ENCODE measurements at regions not wholly inside any gene's neighbourhood (a gene's known extent, or its start where the extent isn't known, plus 50 kb on each side); places are given as distances from the start of the nearest gene placed in this dataset.
A peak's percentile ranks its signal among the peaks of the same experiment; 100 is the strongest.

- no peak for DNase-seq
These were observed 154.0 kb upstream of the AJAP1 start for GRCh38 chr1:4500441-4500840.

DNA sequence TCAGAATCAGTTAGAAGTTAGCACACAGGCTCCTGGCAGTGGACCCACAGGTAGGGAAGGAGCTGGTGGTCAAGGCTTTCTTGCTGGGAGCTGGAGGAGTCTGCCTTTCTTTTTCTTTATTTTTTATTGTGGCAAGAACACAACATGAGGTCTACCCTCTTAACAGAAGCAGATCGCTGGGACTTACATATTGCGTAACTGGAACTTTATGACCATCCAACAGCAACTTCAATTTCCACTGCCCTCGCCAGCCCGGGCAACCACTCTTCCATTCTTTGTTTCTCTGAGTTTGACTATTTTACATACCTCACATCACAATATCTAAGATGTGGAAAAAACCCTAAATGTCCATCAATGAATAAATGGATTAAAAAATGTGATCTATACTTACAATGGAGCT is 147.8 kb upstream of the AJAP1 start:
- no peak for DNase-seq

DNA sequence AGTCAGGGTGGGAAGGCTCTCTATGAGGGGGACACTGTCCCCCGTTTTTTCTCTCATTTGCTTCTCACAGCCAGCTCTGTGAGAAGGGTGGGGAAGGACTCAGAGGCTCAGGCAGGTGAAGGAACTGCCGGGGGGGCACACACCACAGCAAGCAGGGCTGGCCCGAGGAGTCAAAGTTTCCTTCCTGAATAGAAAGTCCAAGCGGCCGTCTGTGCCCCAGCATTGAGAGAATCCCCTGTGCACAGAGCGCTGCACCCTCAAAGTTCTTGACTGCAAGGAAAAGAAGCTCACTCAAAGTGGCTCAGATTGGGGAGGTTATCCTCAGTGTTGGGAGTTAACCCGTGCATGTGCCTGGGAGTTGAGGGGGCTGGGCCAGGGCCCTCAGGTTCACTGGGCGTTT is 145.2 kb upstream of the AJAP1 start:
- no peak for DNase-seq

DNA sequence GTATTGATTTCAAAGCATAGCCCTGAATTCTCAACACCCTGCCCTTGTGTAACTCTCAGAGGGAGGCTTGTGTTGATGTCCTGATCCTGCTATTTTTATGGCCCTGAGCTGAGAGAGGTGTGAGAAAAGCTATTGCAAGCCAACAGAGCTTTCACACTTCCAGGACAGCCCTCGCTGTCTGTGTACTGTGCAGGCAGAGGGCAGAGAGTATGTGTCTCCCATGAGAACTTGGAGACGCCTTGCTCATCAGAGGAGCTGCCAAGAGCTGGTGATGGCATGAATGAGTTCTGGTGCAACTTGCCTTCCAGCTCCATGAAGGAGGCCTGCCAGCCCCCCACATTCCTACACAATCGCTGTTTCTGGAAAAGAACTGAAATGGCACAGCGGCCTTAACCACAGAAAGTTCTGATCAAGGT is 144.1 kb upstream of the AJAP1 start:
- DNase-seq = no peak

- DNase-seq = no peak
These were observed 143.0 kb upstream of the AJAP1 start for GRCh38 chr1:4511374-4511773.

GRCh38 chr1:4512636-4513035 is 141.8 kb upstream of the AJAP1 start:
- DNase-seq = no peak

DNA sequence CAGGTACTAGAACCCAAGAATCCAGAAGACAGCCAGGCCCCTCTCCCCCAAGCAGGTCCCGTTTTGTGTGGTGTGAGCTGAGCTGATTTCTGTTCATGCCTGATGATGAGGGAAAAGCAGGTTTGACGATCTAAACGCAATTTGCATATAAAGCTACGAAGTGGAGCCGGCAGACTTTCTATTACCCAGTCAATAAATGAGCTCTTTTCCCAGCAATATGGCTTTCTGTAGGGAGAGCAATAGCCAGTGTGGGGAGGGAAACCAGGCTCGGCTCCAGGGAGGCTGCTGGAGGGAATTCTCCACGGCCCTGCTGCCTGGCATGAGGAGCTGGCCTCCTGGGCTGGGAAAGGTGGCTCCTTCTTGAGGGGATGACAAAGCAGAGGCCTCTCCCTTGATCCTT is 140.7 kb upstream of the AJAP1 start:
- DNase-seq = no peak

- DNase-seq = no peak
These were observed 138.6 kb upstream of the AJAP1 start for GRCh38 chr1:4515727-4516289.

- no peak for DNase-seq
These were observed 137.8 kb upstream of the AJAP1 start for GRCh38 chr1:4516596-4516995.

DNA sequence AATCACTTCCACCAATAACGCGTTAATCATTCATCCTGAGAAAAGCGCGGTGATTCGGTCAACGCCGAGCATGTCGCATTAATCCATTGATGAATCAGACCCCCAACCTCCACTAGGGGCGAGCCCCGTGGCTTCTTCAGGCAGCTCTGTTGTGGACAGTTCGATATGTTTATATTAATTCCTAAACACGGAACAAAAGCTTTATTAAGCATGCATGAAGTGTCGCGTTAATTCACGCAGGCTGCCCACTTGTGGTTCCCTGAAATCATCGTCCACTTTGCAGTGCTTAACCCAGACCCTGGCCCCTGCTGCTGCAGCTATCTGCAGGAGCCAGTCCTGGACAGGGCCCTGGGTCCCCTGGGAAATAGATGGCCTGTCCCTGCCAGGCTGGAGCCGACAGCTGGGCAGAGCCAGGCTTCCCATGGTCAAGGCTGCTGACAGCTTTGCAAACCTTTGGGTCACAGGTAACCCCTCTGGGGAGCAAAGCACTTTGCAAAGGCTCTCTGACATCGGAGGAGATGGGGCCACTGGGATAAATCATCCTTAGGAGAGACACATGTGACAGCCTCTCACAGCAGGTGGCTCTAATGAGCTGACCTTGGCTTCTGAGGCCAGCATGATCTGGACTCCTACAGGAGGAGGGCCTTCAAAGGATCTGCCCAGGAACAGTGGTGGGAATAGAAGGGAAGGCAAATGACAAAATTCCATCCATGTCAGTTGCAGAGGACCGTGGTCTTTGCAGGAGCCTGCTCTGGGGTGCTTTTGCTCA is 137.0 kb upstream of the AJAP1 start:
- DNase-seq = no peak

- no peak for DNase-seq
These were observed 135.8 kb upstream of the AJAP1 start for GRCh38 chr1:4518621-4519020.

GRCh38 chr1:4519954-4520353 is 134.5 kb upstream of the AJAP1 start:
- no peak for DNase-seq

DNA sequence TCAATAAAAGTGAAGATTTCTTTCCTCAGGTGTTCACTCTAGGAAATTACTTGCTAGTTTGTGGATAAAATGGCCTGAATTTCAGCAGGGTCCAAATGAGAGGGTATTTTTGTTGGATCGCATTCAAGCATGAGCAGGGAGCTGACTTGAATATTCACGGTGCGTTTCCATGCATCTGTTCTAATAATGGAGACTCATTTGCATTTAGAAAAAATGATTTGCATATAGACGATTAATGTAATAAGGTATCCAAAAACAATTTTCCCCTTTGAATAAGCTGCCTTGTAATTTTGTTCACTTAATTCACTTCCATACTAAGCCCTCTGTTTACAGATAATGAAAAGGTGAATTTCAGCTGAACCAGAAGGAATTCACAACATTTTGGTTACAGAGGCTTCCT is 130.9 kb upstream of the AJAP1 start:
- DNase-seq = no peak

DNA sequence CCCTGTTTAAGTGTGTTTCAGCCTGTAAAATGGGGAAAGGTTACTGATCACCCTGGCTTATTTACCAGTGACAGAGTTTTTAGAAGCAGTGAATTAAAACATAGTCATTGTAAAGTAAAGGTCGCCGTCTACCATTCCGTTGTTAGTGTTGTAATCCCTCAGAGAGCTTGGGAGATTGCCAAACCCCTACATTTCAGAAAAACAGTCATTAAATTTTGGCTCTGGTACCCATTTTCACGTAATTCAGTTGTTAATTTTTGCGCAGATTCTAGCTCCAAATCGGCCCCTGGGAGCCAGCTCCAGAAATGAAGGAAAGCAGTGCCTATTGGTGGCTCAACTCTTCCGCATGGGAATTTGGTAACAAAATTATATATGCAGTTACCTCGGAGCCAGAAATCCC is 127.7 kb upstream of the AJAP1 start:
- no peak for DNase-seq

DNA sequence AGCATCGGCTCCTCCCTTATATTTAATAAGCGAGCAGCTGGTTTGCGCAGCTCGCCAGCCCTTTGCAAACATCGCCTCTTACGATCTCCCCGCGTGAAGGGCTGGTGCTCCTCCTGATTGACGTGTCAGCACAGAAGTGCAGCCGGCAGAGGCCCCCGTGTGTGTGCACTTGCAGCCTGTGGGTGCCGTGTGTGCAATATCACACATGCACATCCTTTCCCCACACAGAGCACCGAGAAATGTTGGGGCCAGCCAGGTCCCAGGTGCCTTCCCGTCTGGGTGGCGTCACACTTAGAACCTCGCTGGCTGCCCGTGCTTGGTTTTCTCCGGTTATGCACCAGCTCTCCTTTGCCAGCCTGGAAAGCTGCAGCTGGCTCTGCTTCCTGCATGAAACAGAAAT is 126.6 kb upstream of the AJAP1 start:
- peak; percentile 50 for DNase-seq

GRCh38 chr1:4528590-4528989 is 125.8 kb upstream of the AJAP1 start:
- no peak for DNase-seq

- DNase-seq = peak; percentile 27
These were observed 124.8 kb upstream of the AJAP1 start for GRCh38 chr1:4529446-4530165.

DNA sequence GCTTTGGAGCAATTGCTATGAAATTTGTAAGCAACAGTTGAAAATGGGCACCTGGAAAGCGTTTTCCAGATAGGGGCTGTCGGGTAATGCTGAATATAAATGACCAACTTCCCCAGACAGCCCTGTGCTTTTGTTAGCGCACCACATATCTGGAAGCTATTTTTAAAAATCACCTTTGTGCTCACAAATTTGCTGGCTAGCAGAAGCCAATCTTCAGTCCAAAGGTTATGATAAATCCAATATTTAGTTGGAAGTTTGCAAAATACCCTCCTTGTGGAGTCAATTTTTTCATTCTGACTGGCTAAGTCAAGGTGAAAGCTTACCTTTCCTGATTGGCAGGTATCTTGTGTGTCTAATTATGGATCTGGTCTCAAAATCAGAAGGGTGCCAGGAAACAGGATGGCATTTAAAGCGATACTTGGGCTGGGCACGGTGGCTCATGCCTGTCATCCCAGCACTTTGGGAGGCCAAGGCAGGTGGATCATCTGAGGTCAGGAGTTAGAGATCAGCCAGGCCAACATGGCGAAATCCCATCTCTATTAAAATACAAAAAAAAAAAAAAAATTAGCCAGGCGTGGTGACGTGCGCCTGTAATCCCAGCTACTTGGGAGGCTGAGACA is 124.1 kb upstream of the AJAP1 start:
- DNase-seq = no peak

- no peak for DNase-seq
These were observed 122.6 kb upstream of the AJAP1 start for GRCh38 chr1:4531842-4532241.

DNA sequence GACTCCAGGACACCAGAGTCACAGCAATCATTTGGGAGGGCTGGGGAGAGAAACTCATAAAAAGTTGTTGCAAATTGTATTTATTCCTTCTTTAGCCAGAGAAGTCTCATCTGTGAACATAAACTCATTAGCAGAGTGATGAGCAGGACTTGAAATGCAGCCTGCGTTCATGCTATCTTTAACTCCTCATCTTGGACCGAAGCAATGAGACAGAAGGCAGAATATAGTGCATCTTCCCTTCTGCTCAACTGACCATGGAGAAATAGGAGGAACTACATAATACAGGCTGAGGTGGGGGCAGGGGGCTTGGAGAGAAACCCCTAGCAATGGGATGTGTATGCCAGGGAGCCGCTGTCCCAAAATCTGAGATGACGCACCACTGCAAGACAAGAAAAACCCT is 121.8 kb upstream of the AJAP1 start:
- DNase-seq = no peak

DNA sequence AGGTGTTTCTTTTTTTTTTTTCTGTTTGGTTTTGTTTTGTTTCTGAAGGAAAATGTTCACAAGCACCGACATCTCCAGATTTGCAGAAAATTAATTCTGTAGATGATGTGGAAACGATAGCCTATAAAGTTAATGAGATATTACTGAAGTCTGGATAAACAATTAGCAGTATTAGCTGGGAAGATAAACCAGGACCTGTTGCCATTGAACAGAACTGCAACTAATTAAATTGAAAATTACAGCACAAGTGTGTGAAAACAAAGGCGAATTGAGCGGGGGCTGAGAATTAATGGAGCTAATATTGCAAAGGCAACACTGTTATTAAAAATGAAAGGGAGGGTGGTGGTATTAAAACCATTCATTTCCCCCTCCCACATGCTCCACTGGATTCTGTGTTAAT is 107.5 kb upstream of the AJAP1 start:
- DNase-seq = no peak

GRCh38 chr1:4549930-4550329 is 104.5 kb upstream of the AJAP1 start:
- no peak for DNase-seq

- DNase-seq = no peak
These were observed 103.5 kb upstream of the AJAP1 start for GRCh38 chr1:4550941-4551340.

- DNase-seq = no peak
These were observed 102.7 kb upstream of the AJAP1 start for GRCh38 chr1:4551706-4552105.

Measured in NCI-H187 treated with DMSO at 0.1 percent for 48 hours (cell line).